HG03103 (cell line): ENCODE measurements at regions not wholly inside any gene's neighbourhood (a gene's known extent, or its start where the extent isn't known, plus 50 kb on each side); places are given as distances from the start of the nearest gene placed in this dataset.
A peak's percentile ranks its signal among the peaks of the same experiment; 100 is the strongest.
"Not testable (repeated sequence)": the region's sequence is repeated elsewhere in the genome, so short reads cannot be mapped to it uniquely, and the experiment has no call there.

ENCODE experiments used
- ATAC-seq: cut with Tn5 transposase; IDR thresholded peaks from one replicate; pipeline ENCODE4 v1.9.1; 2021; ENCODE audit warnings: low read depth; ENCODE audit not compliant: unreplicated experiment

DNA sequence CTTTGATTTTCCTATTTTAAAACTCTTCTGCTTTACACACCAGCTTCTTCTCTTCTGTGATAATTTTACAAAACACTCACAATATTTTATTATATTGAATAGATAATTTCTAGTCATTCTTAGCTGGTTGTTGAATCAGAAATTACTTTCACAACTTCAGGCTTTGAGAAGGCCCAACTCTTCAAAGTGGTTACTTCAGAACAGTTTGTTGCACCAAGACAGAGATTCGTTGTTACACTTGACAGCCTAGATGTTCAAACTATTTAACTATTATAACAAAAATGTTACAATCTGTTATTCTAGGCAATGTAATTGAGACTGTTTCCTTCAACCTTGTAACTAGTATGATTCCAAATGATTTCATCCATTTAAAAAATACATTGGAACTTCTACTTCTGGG lies 333.2 kb upstream of the CHORDC1 start:
- ATAC-seq: no peak

DNA sequence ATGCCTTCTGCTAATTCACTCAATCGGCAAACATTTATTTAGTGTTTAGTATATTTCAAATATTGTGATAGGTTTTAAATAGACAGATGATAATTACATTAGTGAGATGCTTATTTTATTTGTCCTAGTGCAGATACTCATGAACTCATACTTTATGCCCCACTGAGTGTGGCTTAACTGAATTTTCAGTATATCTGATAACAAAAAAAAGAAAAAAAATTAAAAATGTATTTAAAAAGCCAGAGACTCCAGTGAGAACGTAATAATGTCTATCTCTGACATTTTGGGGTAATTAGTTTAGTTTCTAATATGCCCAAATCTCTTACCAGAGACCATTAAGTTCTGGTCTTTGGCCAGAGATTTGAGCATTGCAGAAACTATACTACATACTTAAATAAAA lies 332.6 kb upstream of the CHORDC1 start:
- ATAC-seq: no peak

DNA sequence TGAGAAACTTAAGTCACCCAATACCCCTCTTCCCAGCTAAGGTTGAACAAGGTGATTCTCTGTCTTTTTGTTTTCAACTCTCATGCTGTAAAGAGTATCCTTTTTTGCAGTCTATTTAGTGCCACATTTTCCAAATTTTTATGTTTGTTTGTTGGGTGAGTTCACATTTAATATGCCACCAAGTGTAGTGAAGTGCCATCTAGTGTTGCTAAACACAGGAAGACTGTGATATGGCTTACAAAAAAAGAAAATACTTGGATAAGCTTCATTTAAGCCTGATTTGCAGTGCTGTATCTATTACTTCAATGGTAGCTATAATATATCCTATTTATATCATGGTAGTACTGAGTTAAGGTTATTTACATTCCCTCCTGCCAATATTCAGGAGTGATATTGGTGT lies 319.2 kb upstream of the CHORDC1 start:
- no peak for ATAC-seq

DNA sequence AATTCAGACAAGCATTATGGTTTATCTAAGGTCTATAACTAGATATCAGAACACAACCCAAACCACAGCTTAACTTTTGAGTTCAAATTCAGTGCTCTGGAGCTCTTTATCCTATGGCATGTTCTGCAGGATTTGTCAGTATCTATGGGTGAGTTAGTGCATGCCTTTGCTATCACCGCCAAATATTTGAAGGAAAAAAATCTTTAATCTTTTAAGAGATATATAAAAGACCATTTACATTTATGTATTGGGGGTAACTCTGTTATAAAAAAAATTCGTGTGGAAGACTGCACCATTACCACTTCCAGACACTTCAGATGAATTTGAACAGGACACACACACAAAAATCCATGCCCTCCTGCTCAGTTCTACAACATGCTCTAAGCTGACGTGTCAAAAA lies 313.5 kb upstream of the CHORDC1 start:
- no peak for ATAC-seq

DNA sequence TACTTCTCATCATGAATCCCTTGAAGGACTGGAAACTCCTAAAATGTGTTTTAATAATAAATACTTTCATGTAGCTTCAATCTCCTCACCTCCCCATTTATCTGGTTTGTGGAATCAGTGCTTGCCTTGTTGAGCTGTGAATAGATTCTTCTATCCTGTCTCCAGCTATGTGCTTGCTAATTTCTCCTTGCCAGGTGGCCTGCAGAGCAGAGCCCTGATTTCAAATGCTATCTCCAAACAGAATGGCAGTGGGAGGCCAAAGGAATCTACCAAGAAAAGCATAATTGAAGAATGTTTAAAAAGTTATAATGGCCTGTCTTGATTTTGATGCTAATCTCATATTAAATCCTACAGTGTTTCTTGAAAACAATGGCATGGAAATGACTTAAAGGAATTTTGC lies 309.3 kb upstream of the CHORDC1 start:
- ATAC-seq: no peak

DNA sequence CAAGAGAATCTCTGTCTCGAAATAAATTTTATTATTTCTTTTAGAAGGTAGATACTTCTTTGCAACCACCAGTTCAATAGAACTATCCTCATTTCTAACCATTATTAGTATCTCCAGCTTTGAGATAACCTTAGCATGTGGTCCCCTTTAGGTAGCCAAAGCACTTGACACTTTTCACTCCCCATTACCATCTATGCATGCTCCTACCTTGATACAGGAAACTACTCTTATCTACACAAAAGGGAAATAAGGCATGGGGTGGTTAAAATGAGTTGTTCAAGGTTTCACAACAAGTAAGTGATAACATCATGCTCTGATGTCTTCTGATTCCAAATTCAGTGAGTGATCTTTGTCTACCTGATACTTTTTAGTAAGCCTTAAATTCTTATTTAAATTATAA lies 308.2 kb upstream of the CHORDC1 start:
- no peak for ATAC-seq

DNA sequence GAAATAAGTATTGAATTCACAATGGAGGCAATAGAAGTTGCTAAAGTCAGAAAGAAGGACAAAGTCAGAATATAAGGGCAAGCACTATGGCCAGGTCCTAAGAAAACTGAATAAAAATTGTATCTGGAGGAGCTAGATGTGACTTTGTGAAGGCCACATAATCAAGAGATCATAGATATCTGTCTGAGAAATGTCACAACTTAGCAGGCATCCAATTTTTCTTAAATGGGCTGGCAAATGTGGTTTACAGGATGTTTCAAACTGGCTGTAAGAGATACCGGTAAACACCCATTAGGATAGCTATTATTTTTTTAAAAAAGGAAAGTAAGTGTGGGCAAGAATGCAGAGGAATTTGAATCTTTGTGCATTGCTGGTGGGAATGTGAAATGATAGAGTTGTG lies 303.1 kb upstream of the CHORDC1 start:
- no peak for ATAC-seq

DNA sequence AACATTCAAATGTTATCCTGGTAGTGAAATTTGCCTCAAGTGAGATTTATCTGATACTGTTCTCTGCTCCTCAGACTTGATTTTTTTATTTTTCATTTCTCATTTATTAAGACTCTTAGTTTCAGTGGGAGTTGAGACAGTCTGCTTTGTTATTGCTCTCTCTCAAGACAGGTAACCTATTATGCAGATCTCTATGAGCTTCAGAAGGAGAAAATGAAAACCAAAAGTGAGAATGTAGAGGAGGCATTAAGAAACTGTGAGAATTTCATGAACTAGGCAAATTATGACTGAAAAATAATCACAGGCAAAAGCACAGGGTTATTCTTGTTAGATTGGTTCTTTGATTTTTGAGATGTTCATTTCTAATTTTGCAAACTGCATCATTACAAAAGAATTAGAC lies 290.0 kb upstream of the CHORDC1 start:
- peak; percentile 61 for ATAC-seq

DNA sequence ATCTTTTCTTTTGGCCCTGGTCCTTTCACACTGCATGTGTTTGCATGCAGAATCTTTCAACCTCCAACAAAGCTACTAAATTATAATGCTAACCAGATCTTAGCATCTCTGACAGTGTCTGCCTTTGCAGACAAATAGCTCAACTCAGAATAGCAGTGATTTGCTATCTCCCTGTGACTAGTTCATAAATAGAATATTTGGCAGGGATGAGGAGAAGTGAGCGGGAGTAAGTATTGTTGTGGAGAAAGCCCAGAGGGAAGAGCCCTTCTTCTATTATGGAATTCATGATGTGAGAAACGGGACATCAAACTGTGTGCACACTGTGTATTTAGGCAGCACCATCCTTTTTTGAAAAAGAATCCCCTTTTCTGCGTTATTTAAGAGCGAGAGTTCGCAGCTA lies 288.0 kb upstream of the CHORDC1 start:
- ATAC-seq: no peak

DNA sequence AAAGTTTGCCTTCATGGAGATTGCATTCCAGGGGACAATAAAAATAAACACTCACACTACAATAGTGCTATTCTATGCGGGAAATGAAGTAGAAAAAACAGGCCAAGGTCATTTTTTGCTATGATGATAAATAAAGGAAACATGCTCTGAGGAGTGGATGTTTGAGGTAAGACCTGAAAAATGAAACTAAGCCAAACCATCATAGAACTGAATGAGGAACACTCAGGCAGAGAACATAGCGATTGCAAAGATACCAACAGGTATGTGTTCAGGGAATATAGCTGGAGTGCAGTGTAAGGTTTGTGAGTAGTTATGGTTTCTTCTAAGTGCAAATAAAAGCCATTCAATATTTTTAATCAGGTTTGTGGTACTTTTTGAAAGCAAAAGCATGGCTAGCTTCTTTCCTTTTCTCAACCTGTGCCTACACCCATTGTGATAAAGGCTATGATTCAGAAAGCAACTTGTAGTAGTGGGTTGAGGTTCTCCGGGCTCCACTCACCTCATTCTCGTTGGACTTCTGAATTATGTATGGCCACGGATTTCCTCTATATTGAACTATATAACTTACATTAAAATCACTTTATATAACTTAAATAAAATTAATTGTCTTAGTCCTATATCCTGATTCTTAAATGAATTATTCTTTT lies 278.2 kb upstream of the CHORDC1 start:
- ATAC-seq: no peak

DNA sequence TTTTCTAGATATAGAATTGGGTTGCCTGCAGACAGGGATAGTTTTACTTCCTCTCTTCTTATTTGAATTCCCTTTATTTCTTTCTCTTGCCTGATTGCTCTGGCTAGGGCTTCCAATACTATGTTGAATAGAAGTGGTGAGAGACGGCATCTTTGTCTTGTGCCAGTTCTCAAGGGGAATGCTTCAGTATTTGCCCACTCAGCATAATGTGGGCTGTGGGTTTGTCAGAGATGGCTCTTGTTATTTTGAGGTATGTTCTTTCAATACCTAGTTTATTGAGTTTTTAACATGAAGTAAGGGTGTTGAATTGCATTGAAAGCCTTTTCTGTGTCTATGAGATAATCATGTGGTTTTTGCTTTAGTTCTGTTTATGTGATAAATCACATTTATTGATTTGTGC lies 273.9 kb upstream of the CHORDC1 start:
- ATAC-seq: no peak

DNA sequence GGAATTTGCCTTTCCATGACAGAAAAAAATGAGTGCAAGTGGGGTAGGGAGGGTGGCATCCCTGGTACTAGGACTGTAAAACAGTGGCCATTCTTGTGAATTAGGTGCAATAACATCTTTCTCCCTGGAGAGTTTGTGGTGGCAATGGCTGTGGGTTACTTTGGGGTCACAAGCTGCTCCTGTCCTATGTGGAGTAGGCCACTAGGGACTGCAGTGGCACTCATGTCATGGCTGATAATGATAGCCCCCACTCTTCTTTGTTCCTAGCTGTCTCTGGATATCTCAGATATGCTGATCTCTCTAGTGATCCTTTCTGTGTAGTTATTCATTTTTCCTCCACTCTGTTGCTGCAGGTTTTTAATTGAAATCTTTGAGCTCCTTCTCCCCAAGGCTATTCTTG lies 270.5 kb upstream of the CHORDC1 start:
- ATAC-seq: no peak

DNA sequence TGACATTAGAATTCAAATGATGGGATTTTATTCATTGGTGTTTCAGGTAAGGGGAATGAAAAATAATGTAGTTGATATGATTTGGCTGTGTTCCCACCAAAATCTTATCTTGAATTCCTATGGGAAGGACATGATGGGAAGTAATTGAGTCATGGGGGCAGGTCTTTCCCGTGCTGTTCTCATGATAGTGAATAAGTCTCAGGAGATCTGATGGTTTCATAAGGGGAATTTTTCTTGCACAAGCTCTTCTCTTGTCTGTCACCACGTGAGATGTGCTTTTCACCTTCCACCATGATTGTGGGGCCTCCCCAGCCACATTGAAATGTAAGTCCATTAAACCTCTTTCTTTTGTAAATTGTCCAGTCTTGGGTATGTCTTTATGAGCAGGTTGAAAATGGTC lies 268.6 kb upstream of the CHORDC1 start:
- ATAC-seq: no peak

DNA sequence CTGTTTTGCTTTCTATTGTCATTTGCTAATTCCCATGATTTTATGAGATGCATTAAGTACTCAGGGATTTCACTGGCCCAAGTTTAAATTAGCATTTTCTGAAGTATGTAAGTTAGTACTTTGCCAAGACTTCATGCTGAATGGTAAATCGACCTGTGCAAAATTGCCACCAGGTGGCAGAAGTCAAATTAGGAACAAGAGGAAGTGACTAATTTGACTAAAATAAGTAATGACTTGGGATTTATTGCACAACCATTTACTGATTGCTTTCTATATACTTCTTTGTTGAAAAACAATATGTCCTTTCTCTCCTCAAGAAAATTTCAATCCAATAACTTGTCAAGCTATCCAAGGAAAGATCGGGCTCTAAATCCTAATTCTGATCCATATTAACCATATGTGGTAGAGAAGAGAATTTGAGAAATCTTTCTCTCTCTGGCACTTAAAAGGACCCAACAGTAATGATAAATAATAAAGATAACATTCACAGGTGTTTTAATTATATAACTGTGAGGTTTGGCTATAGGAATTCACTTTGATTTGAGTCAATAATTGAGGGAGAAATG lies 253.7 kb upstream of the CHORDC1 start:
- no peak for ATAC-seq

DNA sequence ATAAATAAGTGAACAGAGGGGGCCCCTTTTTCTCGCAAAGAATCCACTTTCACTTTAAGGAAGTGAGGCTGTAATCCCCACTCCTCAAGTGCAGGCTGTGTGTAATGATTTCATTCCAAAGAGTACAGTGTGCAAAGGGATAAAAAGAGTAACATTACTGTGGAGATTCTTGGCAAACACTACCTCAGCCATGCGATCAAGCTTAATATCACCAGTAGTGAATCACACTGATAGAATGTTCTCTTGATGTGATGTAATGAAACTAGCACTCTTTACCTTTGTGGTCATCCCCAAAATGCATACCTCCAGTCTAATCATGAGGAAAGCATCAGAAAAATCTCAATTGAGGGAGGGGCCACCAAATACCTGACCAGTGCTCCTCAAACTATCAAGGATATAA lies 246.1 kb upstream of the CHORDC1 start:
- ATAC-seq: no peak

DNA sequence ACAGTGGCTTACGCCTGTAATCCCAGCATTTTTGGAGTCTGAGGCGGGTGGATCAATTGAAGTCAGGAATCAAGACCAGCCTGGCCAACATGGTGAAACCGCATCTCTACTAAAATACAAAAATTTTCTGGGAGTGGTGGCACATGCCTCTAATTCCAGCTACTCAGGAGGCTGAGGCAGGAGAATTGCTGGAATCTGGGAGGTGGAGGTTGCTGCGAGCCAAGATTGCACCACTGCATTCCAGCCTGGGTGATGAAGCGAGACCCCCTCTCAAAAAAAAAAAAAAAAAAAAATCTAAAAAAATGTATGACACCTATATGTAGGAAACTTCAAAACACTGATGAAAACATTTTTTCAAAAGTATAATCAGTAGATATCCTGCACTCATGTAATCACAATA lies 242.7 kb upstream of the CHORDC1 start:
- no peak for ATAC-seq

DNA sequence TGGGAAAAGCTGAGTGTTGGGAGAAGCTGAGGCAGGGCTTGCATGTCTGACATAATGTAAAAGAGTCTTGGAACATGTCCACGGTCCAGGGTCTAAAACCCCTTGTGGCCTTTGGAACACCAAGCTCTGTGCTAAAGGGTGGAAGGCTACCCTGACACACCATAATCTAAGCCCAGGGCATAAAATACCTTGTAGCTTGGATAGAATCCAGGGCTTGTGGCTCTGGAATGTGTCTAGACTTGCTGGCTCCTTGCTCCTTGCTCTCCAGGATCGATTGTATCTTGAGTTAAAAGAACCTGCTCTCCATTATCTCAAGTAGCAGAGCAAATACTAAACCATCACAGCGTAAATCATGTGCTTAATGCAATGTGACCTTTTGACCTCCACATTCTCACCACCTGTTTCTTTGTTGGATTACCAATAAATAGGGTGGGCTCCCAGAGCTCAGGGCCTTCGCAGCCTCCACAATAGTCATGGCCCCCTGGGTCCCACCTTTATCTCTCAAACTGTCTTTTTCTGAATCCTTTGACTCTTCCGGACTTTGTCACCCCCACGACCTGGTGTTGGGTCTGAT lies 232.6 kb upstream of the CHORDC1 start:
- ATAC-seq: not testable (repeated sequence)

DNA sequence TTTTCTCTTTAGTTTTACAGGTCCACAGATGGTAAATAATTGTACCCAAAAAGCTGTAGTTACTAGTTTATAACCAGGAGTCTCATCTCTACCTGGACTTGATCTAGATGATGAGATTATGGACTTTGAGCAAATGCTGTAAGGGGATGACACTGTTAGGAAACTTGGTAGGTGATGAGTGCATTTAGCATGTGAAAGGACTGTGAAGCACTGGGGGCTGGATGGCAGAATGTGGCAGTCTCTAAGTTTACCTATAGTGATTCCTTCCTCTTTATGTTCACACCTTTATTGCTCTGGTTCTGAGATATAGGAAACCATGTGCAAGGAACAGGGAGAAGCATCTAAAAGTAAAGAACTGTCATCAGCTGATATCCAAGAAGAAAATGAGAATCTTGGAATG lies 230.7 kb upstream of the CHORDC1 start:
- no peak for ATAC-seq

DNA sequence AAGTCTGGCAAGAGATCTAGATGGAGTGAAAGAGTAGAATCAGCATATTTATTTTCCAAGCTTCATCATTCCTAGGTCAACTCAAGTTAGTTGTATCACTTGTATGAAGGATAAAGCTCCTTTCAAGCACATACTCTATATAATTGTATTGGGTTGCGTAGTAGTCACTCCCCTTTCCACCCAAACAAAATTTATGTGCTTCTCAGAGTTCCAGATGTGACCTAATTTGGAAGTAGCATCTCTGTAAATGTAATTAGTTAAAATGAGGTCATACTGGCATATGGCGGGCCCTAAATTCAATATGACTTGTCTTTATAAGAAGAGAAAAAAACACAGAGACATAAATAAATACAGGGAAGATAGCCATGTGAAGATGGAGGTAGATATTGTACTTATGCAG lies 226.8 kb upstream of the CHORDC1 start:
- ATAC-seq: no peak

DNA sequence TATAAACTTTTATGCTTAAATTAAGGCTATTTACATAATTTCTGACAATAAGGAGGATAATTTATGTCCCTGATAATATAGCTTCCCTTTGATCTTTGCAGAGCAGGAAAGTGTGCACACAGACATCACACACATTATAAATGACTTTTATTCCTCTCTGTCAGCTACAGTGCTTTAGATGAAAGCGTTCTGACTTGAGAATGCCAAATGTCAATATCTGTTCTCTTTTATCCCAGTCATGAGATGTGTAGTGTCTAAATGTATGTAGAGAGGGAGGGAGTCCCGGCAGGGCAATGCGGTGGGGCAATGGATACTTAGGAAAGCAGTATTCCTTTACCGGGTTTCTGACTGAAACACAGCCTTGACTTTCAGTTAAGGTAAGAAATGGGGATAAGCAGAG lies 225.4 kb upstream of the CHORDC1 start:
- ATAC-seq: no peak

DNA sequence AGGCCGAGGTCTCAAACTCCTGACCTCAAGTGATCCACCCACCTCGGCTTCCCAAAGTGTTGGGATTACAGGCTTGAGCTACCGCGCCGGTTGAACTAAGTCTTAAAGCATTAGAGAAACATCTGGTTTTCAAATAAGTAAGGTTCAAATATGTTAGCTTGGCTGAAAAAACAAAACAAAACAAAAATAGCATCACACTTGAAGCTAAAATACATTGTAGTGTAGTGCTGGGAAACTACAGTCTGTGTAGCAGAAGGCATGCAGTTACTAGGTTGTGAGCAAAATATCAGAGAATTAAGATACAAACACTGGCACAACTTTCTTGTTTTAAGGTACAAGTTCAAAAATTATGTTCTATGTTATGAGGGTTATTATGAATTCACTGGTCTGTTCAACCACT lies 224.8 kb upstream of the CHORDC1 start:
- ATAC-seq: no peak

DNA sequence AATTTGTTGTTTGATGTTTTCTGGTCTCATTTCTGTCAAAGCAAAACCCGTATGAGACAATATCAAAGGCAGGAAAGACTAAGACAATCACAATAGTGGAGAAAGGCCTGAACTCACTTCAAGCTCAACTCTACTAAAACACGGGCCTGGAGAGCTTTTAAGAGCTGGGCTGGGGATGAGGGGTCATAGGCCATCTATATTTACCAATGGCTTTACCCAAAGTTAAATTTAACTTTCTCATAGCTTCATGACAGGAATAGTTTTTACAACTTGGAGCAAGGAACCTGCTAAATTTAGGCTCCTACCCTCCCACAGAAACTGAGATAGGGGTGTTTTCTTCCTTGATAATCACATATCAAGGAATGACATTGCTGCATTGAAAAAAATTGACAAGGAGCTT lies 223.4 kb upstream of the CHORDC1 start:
- no peak for ATAC-seq

DNA sequence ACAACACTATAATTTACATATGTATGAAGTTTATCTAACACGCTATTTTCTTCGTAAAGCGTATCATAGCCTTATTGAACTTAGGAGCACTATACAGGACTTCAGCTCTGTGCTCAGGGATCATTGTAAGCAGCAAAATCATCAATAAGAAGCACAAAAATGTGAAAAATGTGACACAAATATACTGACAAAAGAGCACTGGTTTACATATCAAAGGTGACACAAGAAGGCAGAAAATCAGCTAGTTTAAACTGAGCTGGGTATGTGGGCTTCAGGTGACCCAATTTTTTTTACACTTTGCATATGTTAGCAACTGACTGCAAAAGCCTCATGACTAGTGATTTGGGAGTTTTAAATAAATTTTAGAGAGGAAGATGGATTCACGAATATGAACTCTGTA lies 215.2 kb upstream of the CHORDC1 start:
- no peak for ATAC-seq
